Motor neuron (in vitro differentiated cells): ENCODE measurements at regions not wholly inside any gene's neighbourhood (a gene's known extent, or its start where the extent isn't known, plus 50 kb on each side); places are given as distances from the start of the nearest gene placed in this dataset.

ENCODE experiments used
- ATAC-seq, 8 experiments: fragments of 200-7000 bp; cut with Tn5 transposase; replicated peaks in 6 of 8; 2 replicates each; pipeline ENCODE4 v1.8.0; 2021; ENCODE audit warnings: mild to moderate bottlenecking in 8 of 8, moderate library complexity in 8 of 8
- H3K27ac ChIP-seq, 2 donors: fragments of 250-450 bp; sonication (Bioruptor Pico); 2 replicates each; pipeline ENCODE4 v1.9.0; 2021; ENCODE audit warnings: antibody characterized with exemption in 2 of 2, mild to moderate bottlenecking in 2 of 2, moderate library complexity in 1 of 2
- H3K4me1 ChIP-seq, 2 donors: fragments of 250-450 bp; sonication (Bioruptor Pico); replicated peaks in 1 of 2; 2 replicates each; pipeline ENCODE4 v1.6.1; 2021; ENCODE audit warnings: antibody characterized with exemption in 2 of 2, mild to moderate bottlenecking in 2 of 2, moderate library complexity in 1 of 2
- H3K4me3 ChIP-seq, 5 donors: fragments of 250-450 bp; sonication (Bioruptor Pico); 2 replicates each; pipeline ENCODE4 v1.9.0; 2021; ENCODE audit warnings: antibody characterized with exemption in 5 of 5, mild to moderate bottlenecking in 5 of 5, moderate library complexity in 4 of 5
- whole genome bisulfite sequencing, 10 experiments: fragments of 450-650 bp; shearing (Covaris generic); methylation state at CpG; one replicate each; pipeline ENCODE4 v1.0.0; 2022; 5-methylcytosine and 5-hydroxymethylcytosine counted together
- in situ Hi-C, 9 experiments: fragments of 400-800 bp; cut with MboI; loops; one replicate each; pipeline ENCODE4 v1.15.0; 2021; ENCODE audit warnings: low sequenced_read_pairs in 9 of 9, low pct_unique_long_range_greater_than_20kb in 2 of 9; ENCODE audit not compliant: unreplicated experiment in 9 of 9

GRCh38 chr6:25167961-25168360 is 111.2 kb upstream of the CARMIL1 start:
- peak in 1 of 8 experiments; percentile 71 for ATAC-seq
- Histone ChIP-seq H3K4me1 (no peaks in the 10 kb centered on the region), H3K4me3 (no peak overlapping the region), H3K27ac (no peak overlapping the region)
- in situ Hi-C loops = no loop called here
- whole genome bisulfite sequencing, 10 experiments = 0 to 100% (median 54%) methylated on average over 1 of the region's 1 CpG; no CpG with 5 or more reads in 4 of the 10 experiments

DNA sequence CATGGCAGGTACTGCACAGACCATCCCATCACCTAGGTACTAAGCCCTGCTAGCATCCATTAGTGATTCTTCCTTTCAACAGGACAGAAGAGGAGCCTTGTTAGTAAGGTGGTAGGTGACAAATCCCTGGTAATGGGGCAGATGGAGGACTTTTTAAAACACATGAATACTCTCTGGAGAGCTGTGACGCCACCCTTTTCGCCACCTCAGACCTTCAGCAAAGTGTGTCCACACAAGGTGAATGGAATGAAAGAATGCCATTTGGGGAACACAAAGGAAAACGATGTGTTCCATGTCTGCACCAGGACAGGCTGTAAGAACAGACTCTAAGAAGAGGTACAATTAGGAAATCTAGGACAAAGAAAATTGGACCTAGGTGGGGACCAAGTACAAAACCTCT is 110.5 kb upstream of the CARMIL1 start:
- in situ Hi-C loops = no loop called here
- H3K4me1 ChIP-seq = peaks cover 0 to 5% of the 10 kb centered on the region in 2 donors
- no peak for ATAC-seq
- no peak overlapping the region for H3K4me3 ChIP-seq
- H3K27ac ChIP-seq = no peak overlapping the region
- WGBS, 10 experiments = 68 to 92% (median 77%) methylated on average over 1 to 3 of the region's 3 CpGs; no CpG with 5 or more reads in 1 of the 10 experiments

DNA sequence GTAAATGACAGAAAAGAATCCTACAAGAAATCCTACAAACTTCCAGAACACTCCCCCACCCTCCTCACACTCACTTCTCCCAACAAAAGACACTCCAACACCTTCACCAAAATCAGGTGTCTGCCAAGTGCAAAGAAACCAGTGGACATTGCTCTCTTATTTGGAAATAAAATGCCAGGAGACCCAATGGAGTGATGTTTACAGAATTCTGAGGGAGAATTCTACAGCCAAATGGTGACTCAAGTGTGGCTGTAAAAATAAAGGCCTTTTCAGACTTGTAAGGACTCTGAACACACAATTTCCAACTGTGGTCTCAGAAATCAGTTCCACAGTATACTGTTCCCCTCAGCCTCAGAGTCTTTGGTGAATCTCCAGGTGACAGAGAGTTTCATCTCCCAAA is 109.6 kb upstream of the CARMIL1 start:
- no peak overlapping the region for H3K4me3 ChIP-seq
- ATAC-seq = no peak
- in situ Hi-C loops = no loop called here

DNA sequence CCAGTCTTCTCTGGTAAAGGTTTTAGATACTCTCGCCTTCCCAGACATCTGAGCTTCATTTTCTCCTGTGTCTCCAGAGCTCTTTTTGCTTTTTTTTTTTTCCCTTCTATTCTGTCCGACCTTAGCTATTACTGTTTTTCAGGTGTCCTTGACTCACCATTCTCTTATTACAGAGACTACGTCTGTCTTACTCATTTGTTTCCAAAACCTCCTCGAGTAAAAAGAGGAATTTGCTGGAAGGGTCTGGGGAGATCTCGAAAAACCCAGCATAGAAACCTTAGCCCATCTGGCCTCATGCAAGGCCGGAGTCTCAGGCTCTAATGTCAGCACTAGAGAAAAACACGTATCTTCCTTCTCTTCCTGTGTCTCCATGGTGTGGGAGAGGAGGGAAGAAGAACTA is 109.2 kb upstream of the CARMIL1 start:
- ATAC-seq = no peak
- in situ Hi-C loops = no loop called here

More for the DNA sequence above, 109.6 kb upstream of the CARMIL1 start:
- peaks cover 0 to 12% of the 10 kb centered on the region in 2 donors for H3K4me1 ChIP-seq
- no peak overlapping the region for H3K27ac ChIP-seq

DNA sequence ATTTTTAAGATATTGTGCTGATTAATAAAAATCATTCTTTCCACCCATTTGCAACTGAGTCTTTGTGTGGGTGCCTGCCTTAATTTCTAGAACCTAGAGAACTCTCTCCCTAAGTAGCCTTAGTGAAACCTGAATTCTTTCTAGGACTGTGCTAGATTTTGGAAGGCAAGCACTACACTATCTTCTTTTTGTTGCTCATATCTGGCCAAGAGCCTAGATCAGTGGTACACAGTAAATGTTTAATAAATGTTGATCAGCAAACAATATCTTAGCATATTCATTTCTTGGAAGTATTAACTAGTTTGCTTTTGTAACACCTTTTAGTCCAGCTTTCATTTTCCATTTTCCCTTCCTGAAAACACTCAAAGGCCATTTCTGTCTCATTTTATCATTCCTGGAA is 108.5 kb upstream of the CARMIL1 start:
- H3K4me3 ChIP-seq = no peak overlapping the region
- no peak for ATAC-seq
- in situ Hi-C loops = no loop called here
- H3K4me1 ChIP-seq = peaks cover 0 to 12% of the 10 kb centered on the region in 2 donors
- no peak overlapping the region for H3K27ac ChIP-seq

More for the DNA sequence above, 109.2 kb upstream of the CARMIL1 start:
- peaks cover 0 to 12% of the 10 kb centered on the region in 2 donors for H3K4me1 ChIP-seq
- H3K27ac ChIP-seq = no peak overlapping the region
- H3K4me3 ChIP-seq = no peak overlapping the region
- WGBS, 10 experiments = 75 to 93% (median 89%) methylated on average over 2 to 6 of the region's 7 CpGs

DNA sequence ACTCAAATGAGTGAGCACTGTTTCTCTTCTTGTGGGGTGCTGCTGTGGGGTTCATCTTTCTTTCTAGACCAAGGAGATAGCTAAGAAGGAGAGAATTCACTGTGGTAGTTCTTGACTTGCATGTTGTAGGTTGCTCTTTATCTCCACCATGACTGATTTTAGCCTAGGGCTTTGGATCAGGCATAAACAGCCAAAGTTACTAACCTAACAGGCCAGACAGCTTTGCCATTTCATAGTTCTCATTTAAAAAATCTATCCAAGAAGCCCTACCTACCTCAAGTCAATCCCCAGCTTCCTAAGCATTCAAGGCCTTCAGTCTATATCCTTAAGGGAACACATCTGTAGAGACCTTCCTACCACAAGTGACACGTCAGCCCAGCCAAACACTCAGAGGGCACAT is 107.9 kb upstream of the CARMIL1 start:
- Histone ChIP-seq H3K4me1 (peaks cover 0 to 12% of the 10 kb centered on the region in 2 donors), H3K27ac (no peak overlapping the region), H3K4me3 (no peak overlapping the region)
- in situ Hi-C loops = no loop called here
- 60 to 100% (median 60%) methylated on average over 1 of the region's 1 CpG; no CpG with 5 or more reads in 5 of the 10 experiments for WGBS, 10 experiments
- no peak for ATAC-seq

DNA sequence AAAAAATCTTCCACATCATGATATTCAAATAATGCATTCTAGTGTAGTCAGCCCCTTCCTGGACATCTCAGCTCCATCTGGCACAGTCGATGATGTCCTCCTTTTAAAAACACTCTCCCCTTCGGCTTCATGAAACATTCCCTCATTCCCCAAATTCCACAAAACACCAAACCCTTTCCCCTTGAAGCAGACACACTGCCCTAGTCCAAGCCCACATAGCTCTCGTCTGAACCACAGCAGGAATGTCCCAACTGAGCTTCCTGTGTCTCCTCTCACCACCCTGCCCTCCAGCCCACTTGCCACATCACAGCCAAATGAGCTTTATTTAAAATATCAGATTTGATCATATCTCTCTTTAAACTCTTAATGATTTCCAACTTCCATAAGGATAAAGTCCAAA is 106.4 kb upstream of the CARMIL1 start:
- in situ Hi-C loops = no loop called here

GRCh38 chr6:25173246-25173645 is 105.9 kb upstream of the CARMIL1 start:
- H3K27ac ChIP-seq = peak overlapping the region in 1 of 2 donors; percentile 59
- peaks cover 0 to 12% of the 10 kb centered on the region in 2 donors for H3K4me1 ChIP-seq
- peak in 3 of 8 experiments; percentile 2 to 12 (median 3) for ATAC-seq
- 67 to 100% (median 100%) methylated on average over 1 of the region's 1 CpG; no CpG with 5 or more reads in 6 of the 10 experiments for WGBS, 10 experiments
- no peak overlapping the region for H3K4me3 ChIP-seq
- in situ Hi-C loops = no loop called here

More for the DNA sequence above, 106.4 kb upstream of the CARMIL1 start:
- H3K4me1 ChIP-seq = peaks cover 0 to 12% of the 10 kb centered on the region in 2 donors
- 7 to 100% (median 87%) methylated on average over 1 to 3 of the region's 3 CpGs; no CpG with 5 or more reads in 5 of the 10 experiments for WGBS, 10 experiments
- no peak overlapping the region for H3K27ac ChIP-seq
- no peak overlapping the region for H3K4me3 ChIP-seq
- peak in 3 of 8 experiments; percentile 35 to 45 (median 43) for ATAC-seq

GRCh38 chr6:25173951-25174474 is 105.2 kb upstream of the CARMIL1 start:
- peak; percentile 77 to 99 (median 94) for ATAC-seq
- H3K27ac ChIP-seq = peak overlapping the region in 1 of 2 donors; percentile 63
- no peak overlapping the region for H3K4me3 ChIP-seq
- peaks cover 0 to 12% of the 10 kb centered on the region in 2 donors for H3K4me1 ChIP-seq
- in situ Hi-C loops = no loop called here
- WGBS, 10 experiments = 0 to 100% (median 64%) methylated on average over 1 to 4 of the region's 4 CpGs; no CpG with 5 or more reads in 4 of the 10 experiments

DNA sequence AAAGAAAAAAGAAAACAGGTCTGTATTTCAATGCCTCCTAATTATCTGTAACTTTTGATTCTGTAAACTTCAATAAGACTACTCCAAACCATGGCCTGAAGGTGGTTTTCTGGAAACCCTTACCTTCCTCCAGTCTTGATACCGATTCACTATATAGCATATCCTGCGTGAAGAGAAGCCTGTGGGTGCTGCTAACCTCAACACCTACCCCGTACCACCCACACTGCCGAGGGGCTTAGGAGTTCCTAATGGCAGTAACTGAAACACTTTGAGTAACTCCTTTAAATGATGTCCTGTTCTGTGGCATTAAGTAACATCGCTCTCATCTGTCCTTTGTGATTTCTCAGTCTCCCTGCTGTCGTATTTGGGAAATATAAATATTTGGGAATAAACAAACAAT is 104.5 kb upstream of the CARMIL1 start:
- no peak for ATAC-seq
- in situ Hi-C loops = no loop called here
- WGBS, 10 experiments = 65 to 100% (median 88%) methylated on average over 1 to 6 of the region's 6 CpGs; no CpG with 5 or more reads in 1 of the 10 experiments
- Histone ChIP-seq H3K4me1 (peaks cover 0 to 12% of the 10 kb centered on the region in 2 donors), H3K27ac (no peak overlapping the region), H3K4me3 (no peak overlapping the region)

GRCh38 chr6:25175196-25175595 is 104.0 kb upstream of the CARMIL1 start:
- no peak overlapping the region for H3K27ac ChIP-seq
- peak in 3 of 8 experiments; percentile 14 to 53 (median 32) for ATAC-seq
- peaks cover 0 to 12% of the 10 kb centered on the region in 2 donors for H3K4me1 ChIP-seq
- in situ Hi-C loops = no loop called here
- no peak overlapping the region for H3K4me3 ChIP-seq
- WGBS, 10 experiments = 26 to 94% (median 76%) methylated on average over 2 to 6 of the region's 6 CpGs; no CpG with 5 or more reads in 2 of the 10 experiments

- Histone ChIP-seq H3K4me1 (peaks cover 0 to 12% of the 10 kb centered on the region in 2 donors), H3K4me3 (no peak overlapping the region), H3K27ac (no peak overlapping the region)
- no peak for ATAC-seq
- in situ Hi-C loops = no loop called here
- 30 to 100% (median 76%) methylated on average over 2 of the region's 2 CpGs; no CpG with 5 or more reads in 6 of the 10 experiments for WGBS, 10 experiments
Observed at GRCh38 chr6:25175681-25176080, 103.5 kb upstream of the CARMIL1 start.

- H3K27ac ChIP-seq = no peak overlapping the region
- ATAC-seq = no peak
- in situ Hi-C loops = no loop called here
- H3K4me1 ChIP-seq = peaks cover 0 to 12% of the 10 kb centered on the region in 2 donors
- H3K4me3 ChIP-seq = no peak overlapping the region
Observed at GRCh38 chr6:25176466-25176865, 102.7 kb upstream of the CARMIL1 start.

DNA sequence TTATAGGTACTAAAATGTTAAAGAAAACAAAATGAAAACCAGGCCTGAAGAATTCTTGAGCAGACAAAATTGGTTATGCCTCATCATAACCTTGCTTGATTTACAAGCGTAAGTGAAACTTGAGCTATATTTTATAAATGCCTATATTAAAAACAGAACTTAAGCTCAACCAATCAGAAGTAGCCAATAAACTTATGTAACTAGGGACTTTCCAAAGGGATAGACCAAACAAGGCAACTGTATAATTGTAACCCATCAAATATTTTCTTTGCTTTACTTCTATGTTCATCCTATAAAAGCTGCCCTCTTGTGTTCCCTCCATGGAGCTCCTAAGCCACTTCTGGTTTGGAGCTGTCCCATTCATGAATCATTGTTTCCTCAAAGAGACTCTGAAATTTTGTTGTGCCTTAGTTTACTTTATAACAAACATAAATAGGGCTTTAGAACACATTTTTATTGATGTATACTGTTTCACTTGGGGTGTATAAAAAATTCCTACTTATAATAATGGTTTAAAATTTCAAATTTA is 101.6 kb upstream of the CARMIL1 start:
- WGBS, 10 experiments = 88 to 100% (median 100%) methylated on average over 1 of the region's 1 CpG
- Histone ChIP-seq H3K27ac (no peak overlapping the region), H3K4me3 (no peak overlapping the region), H3K4me1 (peaks cover 0 to 12% of the 10 kb centered on the region in 2 donors)
- in situ Hi-C loops = no loop called here
- ATAC-seq = no peak
